H1 (cell line): ENCODE measurements at regions not wholly inside any gene's neighbourhood (a gene's known extent, or its start where the extent isn't known, plus 50 kb on each side); places are given as distances from the start of the nearest gene placed in this dataset.

Experiments
- CTCF ChIA-PET: fragments of 300-600 bp; sonication (Branson Sonifier 250); formaldehyde crosslinking; loops from one replicate; lab custom pipeline; 2021; ENCODE audit not compliant: partially characterized antibody; lab: Charles Lee
- POLR2A ChIA-PET: fragments of 300-600 bp; sonication (Branson Sonifier 250); formaldehyde crosslinking; loops from one replicate; lab custom pipeline; 2021; ENCODE audit warnings: inconsistent platforms; ENCODE audit not compliant: partially characterized antibody; lab: Charles Lee
- DNase-seq, 2 experiments: peaks; one replicate each; pipeline versions ENCODE4 v3.0.0 to v3.0.0-alpha.2; 2010 to 2022; ENCODE audit warnings: low spot score in 2 of 2, low read depth in 1 of 2, mixed read lengths in 1 of 2
- FAIRE-seq: peaks from 2 replicates; lab custom pipeline; 2011; peaks lifted over from hg19 to GRCh38; lab: Jason Lieb, UNC
- H2AFZ ChIP-seq: 2 replicates; pipeline ENCODE4 v1.8.1; 2012; ENCODE audit warnings: low read length, inconsistent platforms
- H2AK5ac ChIP-seq: 2 replicates; pipeline ENCODE4 v1.6.1; 2013; ENCODE audit warnings: low read depth, low read length
- H2BK120ac ChIP-seq: replicated peaks from 2 replicates; pipeline ENCODE3; 2013; ENCODE audit warnings: low read depth, low read length, inconsistent platforms
- H2BK12ac ChIP-seq: 2 replicates; pipeline ENCODE4 v1.6.1; 2013; ENCODE audit warnings: low read depth, low read length
- H2BK15ac ChIP-seq: 2 replicates; pipeline ENCODE4 v1.6.1; 2013; ENCODE audit warnings: low read length
- H2BK20ac ChIP-seq: 2 replicates; pipeline ENCODE4 v1.6.1; 2013; ENCODE audit warnings: low read length
- H2BK5ac ChIP-seq: 2 replicates; pipeline ENCODE4 v1.6.1; 2013; ENCODE audit warnings: low read depth, low read length
- H3K14ac ChIP-seq: 2 replicates; pipeline ENCODE4 v1.6.1; 2013; ENCODE audit warnings: inconsistent platforms; ENCODE audit not compliant: insufficient read length
- H3K18ac ChIP-seq: 2 replicates; pipeline ENCODE4 v1.6.1; 2013; ENCODE audit warnings: low read length; ENCODE audit errors: extremely low read depth
- H3K23ac ChIP-seq: 2 replicates; pipeline ENCODE4 v1.6.1; 2013; ENCODE audit warnings: inconsistent platforms; ENCODE audit not compliant: insufficient read length
- H3K23me2 ChIP-seq: 2 replicates; pipeline ENCODE4 v1.6.1; 2013; ENCODE audit warnings: low read depth, low read length
- H3K27ac ChIP-seq: 2 replicates; pipeline ENCODE4 v1.6.1; 2011; ENCODE audit warnings: low read depth, low read length, inconsistent platforms
- H3K27me3 ChIP-seq, 4 experiments: replicated peaks in 1 of 4; 1 replicate in 1 of 4; 2 replicates in 3 of 4; pipeline versions ENCODE4 v1.6.1 to v1.8.1; 2011 to 2013; ENCODE audit warnings: low read length in 3 of 4, mild to moderate bottlenecking in 3 of 4, inconsistent platforms in 2 of 4, mixed read lengths in 2 of 4, moderate library complexity in 1 of 4; ENCODE audit not compliant: control insufficient read depth in 3 of 4, insufficient read depth in 3 of 4; ENCODE audit errors: extremely low read depth in 1 of 4
- H3K36me3 ChIP-seq, 4 experiments: 2 replicates each; pipeline versions ENCODE4 v1.6.1 to v1.8.1; 2011 to 2013; ENCODE audit warnings: mild to moderate bottlenecking in 4 of 4, low read length in 3 of 4, moderate library complexity in 2 of 4, control low read depth in 1 of 4, inconsistent platforms in 1 of 4; ENCODE audit not compliant: insufficient read depth in 4 of 4, control insufficient read depth in 2 of 4
- H3K4ac ChIP-seq: replicated peaks from 2 replicates; pipeline ENCODE3; 2013; ENCODE audit warnings: low read length, low read depth, mixed read lengths, inconsistent platforms; ENCODE audit not compliant: insufficient read length
- H3K4me1 ChIP-seq, 4 experiments: replicated peaks in 1 of 4; 1 replicate in 1 of 4; 2 replicates in 3 of 4; pipeline versions ENCODE4 v1.6.1 to v1.8.1; 2011 to 2013; ENCODE audit warnings: low read length in 3 of 4, inconsistent platforms in 2 of 4, mixed read lengths in 1 of 4; ENCODE audit not compliant: insufficient read depth in 4 of 4, control insufficient read depth in 3 of 4
- H3K4me2 ChIP-seq, 2 experiments: 2 replicates each; pipeline versions ENCODE4 v1.6.1 to v1.8.1; 2011 to 2013; ENCODE audit warnings: low read depth in 2 of 2, low read length in 2 of 2, control low read depth in 1 of 2, inconsistent platforms in 1 of 2, mild to moderate bottlenecking in 1 of 2; ENCODE audit not compliant: insufficient read depth in 1 of 2
- H3K4me3 ChIP-seq, 4 experiments: fragments of 200-600, 300-600 bp in 1 of 4; sonication (generic), shearing (Covaris generic), sonication (Bioruptor Twin) in 1 of 4; 2 replicates each; pipeline versions ENCODE4 v1.5.1 to v1.8.1; 2011 to 2016; ENCODE audit warnings: low read length in 4 of 4, low read depth in 3 of 4, control low read depth in 2 of 4, inconsistent platforms in 2 of 4, mild to moderate bottlenecking in 2 of 4, mixed read lengths in 1 of 4, moderate library complexity in 1 of 4; ENCODE audit not compliant: insufficient read depth in 2 of 4; ENCODE audit errors: extremely low read depth in 1 of 4
- H3K56ac ChIP-seq: replicated peaks from 2 replicates; pipeline ENCODE3; 2013; ENCODE audit warnings: low read depth, mild to moderate bottlenecking, mixed read lengths, low read length, inconsistent platforms; ENCODE audit not compliant: insufficient read length
- H3K79me1 ChIP-seq: 2 replicates; pipeline ENCODE4 v1.6.1; 2013; ENCODE audit warnings: low read depth, low read length, control low read depth
- H3K79me2 ChIP-seq, 2 experiments: 2 replicates each; pipeline versions ENCODE4 v1.6.1 to v1.8.1; 2012 to 2013; ENCODE audit warnings: low read length in 2 of 2, mild to moderate bottlenecking in 2 of 2, inconsistent platforms in 1 of 2; ENCODE audit not compliant: insufficient read depth in 2 of 2, control insufficient read depth in 1 of 2
- H3K9ac ChIP-seq, 4 experiments: replicated peaks in 1 of 4; 1 replicate in 1 of 4; 2 replicates in 3 of 4; pipeline versions ENCODE4 v1.6.1 to v1.8.1; 2011 to 2013; ENCODE audit warnings: low read depth in 3 of 4, low read length in 3 of 4, control low read depth in 2 of 4, mild to moderate bottlenecking in 2 of 4, moderate library complexity in 2 of 4, inconsistent platforms in 1 of 4; ENCODE audit errors: extremely low read depth in 1 of 4
- H3K9me3 ChIP-seq, 2 experiments: 2 replicates each; pipeline versions ENCODE4 v1.6.1 to v1.8.1; 2012 to 2013; ENCODE audit warnings: mild to moderate bottlenecking in 2 of 2, moderate library complexity in 2 of 2, control low read depth in 1 of 2, inconsistent platforms in 1 of 2, low read depth in 1 of 2, low read length in 1 of 2, mixed read lengths in 1 of 2; ENCODE audit not compliant: insufficient read depth in 2 of 2
- H4K20me1 ChIP-seq, 2 experiments: replicated peaks in 1 of 2; 2 replicates each; pipeline versions ENCODE3 to v1.8.1; 2011 to 2013; ENCODE audit warnings: inconsistent platforms in 2 of 2, low read length in 2 of 2, mild to moderate bottlenecking in 1 of 2; ENCODE audit not compliant: insufficient read depth in 2 of 2, control insufficient read depth in 1 of 2
- H4K5ac ChIP-seq: 2 replicates; pipeline ENCODE4 v1.6.1; 2013; ENCODE audit warnings: low read length, low read depth, mixed read lengths, inconsistent platforms; ENCODE audit not compliant: insufficient read length
- H4K8ac ChIP-seq: 2 replicates; pipeline ENCODE4 v1.8.0; 2013; ENCODE audit warnings: mild to moderate bottlenecking, moderate library complexity, low read length, inconsistent platforms; ENCODE audit not compliant: insufficient read depth; ENCODE audit errors: extremely low read depth
- H4K91ac ChIP-seq: replicated peaks from 2 replicates; pipeline ENCODE3; 2013; ENCODE audit warnings: low read length, mixed read lengths, inconsistent platforms; ENCODE audit not compliant: insufficient read length
- FOSL1 ChIP-seq: IDR thresholded peaks from 2 replicates; pipeline ENCODE4 v1.6.1; 2011; ENCODE audit warnings: mild to moderate bottlenecking, low read depth, low read length, moderate library complexity; ENCODE audit not compliant: insufficient read depth
- MAFK ChIP-seq: IDR thresholded peaks from 2 replicates; pipeline ENCODE4 v1.6.1; 2012; ENCODE audit warnings: low read depth, mild to moderate bottlenecking, improper control_type of control experiment, low read length
- RBBP5 ChIP-seq: IDR thresholded peaks from 2 replicates; pipeline ENCODE4 v1.7.1; 2012; ENCODE audit warnings: low read depth, mild to moderate bottlenecking, inconsistent platforms, low read length, moderate library complexity, borderline replicate concordance
- RNF2 ChIP-seq: fragments of 200-900, 300-1000 bp; sonication (generic); IDR thresholded peaks from 2 replicates; pipeline ENCODE4 v1.7.1; 2016; ENCODE audit warnings: borderline replicate concordance, low read depth, mild to moderate bottlenecking, antibody characterized with exemption, low read length; ENCODE audit not compliant: poor library complexity, severe bottlenecking; ENCODE audit errors: missing control alignments
- SP1 ChIP-seq: IDR thresholded peaks from 2 replicates; pipeline ENCODE4 v1.6.1; 2011; ENCODE audit warnings: low read depth, low read length
- WGBS, 2 experiments: shearing (Covaris generic) in 1 of 2; methylation state at CpG; one replicate each; pipeline versions ENCODE4 v1.1.6 to v1.1.7; 2013 to 2015; ENCODE audit warnings: low lambda C conversion rate in 2 of 2, mixed read lengths in 2 of 2, inconsistent platforms in 1 of 2, low coverage in 1 of 2, missing lambda C conversion rate in 1 of 2; ENCODE audit not compliant: insufficient replicate concordance in 2 of 2, insufficient coverage in 1 of 2, insufficient read length in 1 of 2; ENCODE audit errors: extremely low coverage in 1 of 2, missing lambda C conversion rate in 1 of 2; 5-methylcytosine and 5-hydroxymethylcytosine counted together
- TF ChIP-seq, protein P1 (sequence below): IDR thresholded peaks from 2 replicates; pipeline ENCODE4 v1.6.1; 2012; ENCODE audit warnings: inconsistent platforms

- Histone ChIP-seq H3K27me3 (no peaks in the 10 kb centered on the region), H3K36me3 (peaks cover 5 to 15% (median 8%) of the 10 kb centered on the region in 4 experiments; a peak in 6 of 8 replicates), H3K27ac (no peak overlapping the region; the same call in 1 of the 2 replicates), H4K91ac (no peak overlapping the region), H2BK12ac (no peak overlapping the region), H2BK15ac (no peak overlapping the region), H3K56ac (no peak overlapping the region)
- TF ChIP-seq RNF2 (no peak), RBBP5 (no peak), FOSL1 (no peak), MAFK (no peak), SP1 (no peak)
- TF ChIP-seq, protein P1, sequence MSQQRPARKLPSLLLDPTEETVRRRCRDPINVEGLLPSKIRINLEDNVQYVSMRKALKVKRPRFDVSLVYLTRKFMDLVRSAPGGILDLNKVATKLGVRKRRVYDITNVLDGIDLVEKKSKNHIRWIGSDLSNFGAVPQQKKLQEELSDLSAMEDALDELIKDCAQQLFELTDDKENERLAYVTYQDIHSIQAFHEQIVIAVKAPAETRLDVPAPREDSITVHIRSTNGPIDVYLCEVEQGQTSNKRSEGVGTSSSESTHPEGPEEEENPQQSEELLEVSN, result no peak
- TF ChIP-seq, all 59 proteins: peak for 0
- ChIA-PET CTCF (interaction anchor here (1.0 to 5.0 kb wide), 10 partner anchors 11 to 697 kb away, joined by 3 to 36 read pairs (median 6); no protein-coding TSS in a partner anchor), POLR2A (no interaction called here)
- H3K18ac ChIP-seq, result no peak overlapping the region
- H2AK5ac ChIP-seq, result no peak overlapping the region
- H3K4me1 ChIP-seq, result no peaks in the 10 kb centered on the region
- no peak overlapping the region for H4K8ac ChIP-seq
- 95% methylated on average over 3 of the region's 3 CpGs; no CpG with 5 or more reads in 1 of the 2 experiments for WGBS, 2 experiments
- H3K4me2 ChIP-seq, result no peak overlapping the region
- peaks cover 0 to 3% of the 10 kb centered on the region in 2 experiments; a peak in 1 of 4 replicates for H3K9me3 ChIP-seq
- H3K23me2 ChIP-seq, result no peaks in the 10 kb centered on the region
- no peaks in the 10 kb centered on the region for H4K20me1 ChIP-seq
- no peak overlapping the region for H3K9ac ChIP-seq
- H3K14ac ChIP-seq, result no peak overlapping the region
- no peak overlapping the region for H3K23ac ChIP-seq
- FAIRE-seq (no peak), DNase-seq (no peak)
- H3K79me1 ChIP-seq, result no peaks in the 10 kb centered on the region
- H2BK5ac ChIP-seq, result no peak overlapping the region
- H4K5ac ChIP-seq, result no peak overlapping the region
- H3K4me3 ChIP-seq, result no peak overlapping the region
- no peak overlapping the region for H2BK120ac ChIP-seq
- H2BK20ac ChIP-seq, result 0 out of 2 replicates have a peak overlapping the region, but pooled peaks have one; percentile 13
- H3K79me2 ChIP-seq, result no peaks in the 10 kb centered on the region
- H2AFZ ChIP-seq, result no peak overlapping the region
- no peak overlapping the region for H3K4ac ChIP-seq
These were observed 210.4 kb upstream of the RGS6 start for GRCh38 chr14:71721791-71722190.
